ENCODE measurements at regions not wholly inside any gene's neighbourhood (a gene's known extent, or its start where the extent isn't known, plus 50 kb on each side); places are given as distances from the start of the nearest gene placed in this dataset.

DNA sequence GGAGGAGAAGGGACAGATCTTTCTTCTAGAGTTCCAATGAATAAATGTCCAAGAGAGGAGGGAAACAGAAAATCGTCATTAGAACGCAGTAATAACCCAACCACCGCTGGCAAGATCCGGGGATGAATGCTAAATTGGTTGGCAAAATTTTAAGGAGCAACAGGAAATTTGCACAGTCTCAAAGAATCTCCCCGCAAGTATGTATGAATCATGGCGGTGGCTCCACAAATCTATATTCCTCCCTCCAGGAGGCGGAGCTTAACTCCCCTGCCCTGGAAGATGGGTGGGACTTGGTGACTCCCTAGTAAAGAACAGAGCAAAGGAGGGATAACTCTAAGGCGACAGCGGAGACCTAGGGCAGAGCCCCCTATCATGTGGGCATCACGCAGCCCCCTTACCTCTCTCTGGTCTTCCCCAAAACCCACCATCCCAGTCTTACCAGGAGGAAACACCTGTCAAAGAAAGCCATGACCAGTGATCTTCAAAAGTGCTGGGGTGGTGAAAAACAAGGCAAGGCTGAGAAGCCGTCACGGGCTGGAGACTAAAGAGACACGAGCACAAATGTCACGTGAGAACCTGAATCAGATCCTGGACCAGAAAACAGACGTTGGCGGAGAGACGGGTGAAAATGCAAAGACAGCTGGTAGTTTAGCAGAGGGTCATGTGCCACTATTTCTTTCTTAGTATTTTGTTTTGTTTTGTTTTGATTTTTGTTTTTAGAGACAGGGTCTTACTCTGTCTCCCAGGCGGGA is 125.8 kb downstream of the NCOR2 start:
- no peak for TF ChIP-seq POLR2AphosphoS5 (IDR thresholded peaks at IDR 0.05; ENCODE audit: low read depth)
- TF ChIP-seq, protein P1, sequence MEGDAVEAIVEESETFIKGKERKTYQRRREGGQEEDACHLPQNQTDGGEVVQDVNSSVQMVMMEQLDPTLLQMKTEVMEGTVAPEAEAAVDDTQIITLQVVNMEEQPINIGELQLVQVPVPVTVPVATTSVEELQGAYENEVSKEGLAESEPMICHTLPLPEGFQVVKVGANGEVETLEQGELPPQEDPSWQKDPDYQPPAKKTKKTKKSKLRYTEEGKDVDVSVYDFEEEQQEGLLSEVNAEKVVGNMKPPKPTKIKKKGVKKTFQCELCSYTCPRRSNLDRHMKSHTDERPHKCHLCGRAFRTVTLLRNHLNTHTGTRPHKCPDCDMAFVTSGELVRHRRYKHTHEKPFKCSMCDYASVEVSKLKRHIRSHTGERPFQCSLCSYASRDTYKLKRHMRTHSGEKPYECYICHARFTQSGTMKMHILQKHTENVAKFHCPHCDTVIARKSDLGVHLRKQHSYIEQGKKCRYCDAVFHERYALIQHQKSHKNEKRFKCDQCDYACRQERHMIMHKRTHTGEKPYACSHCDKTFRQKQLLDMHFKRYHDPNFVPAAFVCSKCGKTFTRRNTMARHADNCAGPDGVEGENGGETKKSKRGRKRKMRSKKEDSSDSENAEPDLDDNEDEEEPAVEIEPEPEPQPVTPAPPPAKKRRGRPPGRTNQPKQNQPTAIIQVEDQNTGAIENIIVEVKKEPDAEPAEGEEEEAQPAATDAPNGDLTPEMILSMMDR (IDR thresholded peaks at IDR 0.05; ENCODE audit: insufficient read depth, low read length) = no peak

Measured in HL-60 (cell line).